Astrocyte of the hippocampus (primary cell): ENCODE measurements at regions not wholly inside any gene's neighbourhood (a gene's known extent, or its start where the extent isn't known, plus 50 kb on each side); places are given as distances from the start of the nearest gene placed in this dataset.
"Not testable (repeated sequence)": the region's sequence is repeated elsewhere in the genome, so short reads cannot be mapped to it uniquely, and the experiment has no call there.

Experiments
- DNase-seq: peaks from one replicate; pipeline ENCODE4 v3.0.0; 2011; ENCODE audit warnings: low read depth, low spot score

DNA sequence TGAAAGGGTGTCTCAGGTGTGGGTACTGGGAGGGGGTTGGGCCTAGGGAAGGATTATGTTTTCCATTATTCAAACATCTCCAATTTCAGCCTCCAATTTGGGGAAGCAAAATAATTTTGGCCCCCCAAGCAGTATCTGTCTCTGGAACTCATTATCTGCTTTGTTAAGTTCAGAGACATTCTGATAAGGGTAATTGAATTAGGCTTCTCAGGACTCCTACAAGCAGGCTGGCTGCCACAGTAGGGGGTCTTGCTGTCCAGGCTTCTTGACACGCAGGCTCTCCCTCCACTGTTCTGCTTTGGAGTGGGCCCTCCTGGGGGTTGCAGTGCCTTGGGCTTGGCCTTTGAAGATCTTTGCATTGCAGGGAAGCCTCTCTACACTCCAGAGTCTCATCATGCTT, 108.1 kb upstream of the SIX2 start:
- DNase-seq, result no peak

DNA sequence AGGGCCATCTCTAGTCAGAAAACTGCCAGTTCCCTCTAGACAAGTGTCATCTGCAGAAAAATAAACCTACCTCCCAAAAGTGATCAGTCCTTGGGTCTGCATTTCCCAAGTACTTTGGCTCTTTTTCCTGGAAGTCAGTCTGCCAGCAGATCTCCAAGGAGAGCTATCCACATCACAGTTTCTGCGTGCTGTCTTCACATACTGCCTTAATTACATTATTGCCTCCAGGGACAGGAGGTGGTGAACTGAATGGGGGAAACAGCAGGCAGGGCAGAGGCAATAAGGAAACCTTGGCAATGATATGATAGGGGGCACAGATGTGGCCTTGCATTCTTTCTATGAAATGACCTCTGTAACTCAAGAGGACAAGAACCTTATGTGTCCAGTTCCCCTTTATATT, 105.9 kb upstream of the SIX2 start:
- no peak for DNase-seq

DNA sequence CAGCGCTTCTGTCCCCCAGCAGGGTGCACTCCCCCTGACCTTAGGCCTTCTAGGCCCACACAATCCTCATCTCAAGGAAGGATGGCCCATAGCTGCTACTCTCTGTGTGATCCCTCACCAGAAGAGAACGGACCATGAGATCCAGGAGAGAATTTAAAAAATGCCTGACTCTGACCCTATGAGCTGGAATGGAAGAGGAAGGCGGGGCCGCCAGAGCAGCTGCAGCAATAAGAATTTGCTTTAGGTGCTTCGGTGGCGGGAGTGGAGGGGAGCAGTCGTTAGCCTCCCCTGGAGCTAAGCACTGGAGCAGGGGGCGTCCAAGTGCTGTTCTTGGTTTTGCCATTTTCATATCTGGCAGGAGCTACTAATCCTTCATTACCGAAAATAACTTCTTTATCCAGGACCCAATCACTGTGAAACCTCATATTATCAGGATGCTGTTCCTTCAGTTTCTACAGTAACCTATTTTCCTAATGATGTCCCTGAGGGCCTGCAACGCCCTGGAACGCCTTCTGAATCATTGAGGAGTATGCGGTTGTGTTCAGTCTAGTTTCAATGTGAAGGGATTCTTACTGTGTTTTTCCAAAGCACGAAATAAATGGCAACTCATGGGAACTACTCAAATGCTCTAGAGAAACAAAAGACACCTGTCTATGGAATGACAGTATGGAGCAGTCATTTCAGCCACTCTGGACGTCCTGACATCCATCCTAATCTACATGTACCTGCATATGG, 105.1 kb upstream of the SIX2 start:
- DNase-seq, result no peak

- no peak for DNase-seq
These were observed 103.5 kb upstream of the SIX2 start for GRCh38 chr2:45112750-45113149.

DNA sequence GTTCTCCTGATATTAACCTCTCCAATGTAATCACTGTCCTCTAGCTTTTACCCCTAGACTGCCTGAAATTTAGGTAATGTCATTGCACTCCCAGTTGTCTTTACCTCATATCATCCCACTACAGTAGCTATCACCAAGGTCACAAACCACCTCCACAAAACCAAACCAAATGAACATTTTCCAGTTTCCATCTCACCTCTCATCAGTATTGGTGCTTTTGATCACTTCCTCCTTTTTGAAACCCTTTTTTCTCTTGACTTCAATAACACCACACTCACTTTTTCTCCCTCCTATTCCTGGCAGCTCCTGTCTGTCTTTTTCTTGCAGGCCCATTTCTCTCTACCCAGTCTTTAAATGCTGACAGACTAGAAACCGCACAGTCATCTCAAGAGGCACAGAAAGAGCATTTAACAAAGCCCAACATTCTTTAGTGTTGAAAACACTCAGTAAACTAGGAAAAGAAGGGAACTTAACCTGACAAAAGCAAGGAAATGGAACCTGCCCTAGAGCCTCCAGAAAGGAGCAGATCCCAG, 95.9 kb upstream of the SIX2 start:
- peak; percentile 34 for DNase-seq

DNA sequence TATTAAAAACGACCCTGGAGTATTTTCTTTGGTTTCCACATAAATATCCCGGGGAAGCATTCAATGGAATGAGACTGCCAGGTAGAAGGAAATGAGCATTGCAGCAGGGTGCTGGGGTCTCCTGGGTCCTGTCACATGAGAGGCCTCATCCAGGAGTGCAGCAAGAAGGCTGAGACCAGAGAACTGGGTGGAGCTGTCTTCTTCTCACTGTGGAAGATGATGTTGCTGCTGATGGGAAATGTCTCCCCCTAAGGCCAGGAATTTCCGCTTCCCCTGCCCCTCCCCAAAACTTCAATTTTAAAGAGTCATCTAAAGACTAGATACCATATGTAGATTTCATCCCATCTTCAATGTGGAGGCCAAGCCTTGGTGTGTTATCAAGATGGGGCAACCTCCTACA, 95.2 kb upstream of the SIX2 start:
- DNase-seq, result no peak

DNA sequence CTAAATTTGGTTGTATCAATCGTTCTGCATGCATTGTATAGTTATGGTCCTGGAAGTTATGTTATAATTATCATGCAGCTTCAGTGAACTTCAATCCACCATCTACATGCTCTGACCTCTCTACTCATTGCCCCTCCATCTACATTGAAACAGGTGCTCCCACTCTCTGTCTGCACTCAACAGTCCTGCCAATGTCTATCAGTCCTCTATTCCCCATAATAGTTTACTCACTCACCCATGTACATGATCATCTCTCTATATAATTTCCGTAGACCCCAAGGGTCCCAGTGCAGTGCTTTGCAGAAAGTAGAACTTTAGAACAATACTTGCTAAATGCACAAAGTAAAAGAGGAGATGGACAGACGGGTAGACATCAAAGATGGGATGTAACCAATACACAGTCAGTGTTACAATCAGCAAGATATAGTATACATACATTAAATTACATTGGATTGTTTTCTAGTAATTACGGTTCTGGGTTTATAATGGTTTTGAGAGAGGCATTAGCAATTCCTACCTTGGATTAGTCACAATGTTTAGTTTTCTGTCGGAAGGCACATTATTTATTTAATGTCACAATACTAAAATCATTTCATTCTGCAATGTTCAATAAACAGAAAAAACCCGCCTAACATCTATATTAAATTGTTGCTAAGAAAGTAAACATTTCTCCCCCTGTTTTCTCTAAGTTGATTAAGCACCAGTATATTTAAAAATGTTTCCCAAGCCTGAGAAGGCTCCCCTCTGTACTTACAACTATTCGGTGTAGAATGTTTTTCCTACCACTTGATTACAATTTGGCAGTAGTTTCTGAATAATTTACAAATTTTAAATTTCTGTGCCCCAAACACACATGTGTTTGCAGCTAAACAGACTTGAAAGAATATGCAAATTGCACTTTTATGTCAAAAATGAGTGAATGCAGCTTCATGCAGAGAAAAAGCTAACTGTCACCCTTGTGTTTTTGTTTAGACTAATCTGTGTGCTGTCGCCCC, 94.4 kb upstream of the SIX2 start:
- no peak for DNase-seq

DNA sequence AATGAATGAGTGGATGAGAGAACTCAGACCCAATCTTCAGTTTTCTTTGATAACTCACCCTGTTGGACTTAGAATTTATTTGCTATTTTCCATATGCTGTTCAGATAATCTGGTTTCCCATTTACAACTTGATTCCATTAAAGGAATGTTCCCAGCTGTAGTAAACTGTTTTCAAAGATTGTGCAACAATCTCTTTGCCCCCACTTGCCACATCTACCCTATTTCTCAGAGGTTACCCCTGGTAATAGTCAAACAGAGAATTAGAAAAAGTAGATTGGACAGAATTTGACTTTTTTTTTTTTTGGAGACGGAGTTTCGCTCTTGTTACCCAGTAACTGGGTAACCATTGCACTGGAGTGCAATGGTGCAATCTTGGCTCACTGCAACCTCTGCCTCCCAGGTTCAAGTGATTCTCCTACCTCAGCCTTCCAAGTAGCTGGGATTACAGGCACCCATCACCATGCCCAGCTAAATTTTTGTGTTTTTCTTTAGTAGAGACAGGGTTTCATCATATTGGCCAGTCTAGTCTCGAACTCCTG, 93.4 kb upstream of the SIX2 start:
- no peak for DNase-seq

GRCh38 chr2:45102141-45102540, 92.9 kb upstream of the SIX2 start:
- no peak for DNase-seq

- no peak for DNase-seq
These were observed 87.7 kb upstream of the SIX2 start for GRCh38 chr2:45096996-45097395.

GRCh38 chr2:45096038-45096437, 86.8 kb upstream of the SIX2 start:
- DNase-seq, result not testable (repeated sequence)

- DNase-seq, result no peak
These were observed 84.4 kb upstream of the SIX2 start for GRCh38 chr2:45093663-45094062.

GRCh38 chr2:45093181-45093580, 83.9 kb upstream of the SIX2 start:
- no peak for DNase-seq

GRCh38 chr2:45089554-45090261, 80.5 kb upstream of the SIX2 start:
- no peak for DNase-seq

GRCh38 chr2:45085487-45085886, 76.2 kb upstream of the SIX2 start:
- no peak for DNase-seq

GRCh38 chr2:45084361-45085020, 75.2 kb upstream of the SIX2 start:
- no peak for DNase-seq

DNA sequence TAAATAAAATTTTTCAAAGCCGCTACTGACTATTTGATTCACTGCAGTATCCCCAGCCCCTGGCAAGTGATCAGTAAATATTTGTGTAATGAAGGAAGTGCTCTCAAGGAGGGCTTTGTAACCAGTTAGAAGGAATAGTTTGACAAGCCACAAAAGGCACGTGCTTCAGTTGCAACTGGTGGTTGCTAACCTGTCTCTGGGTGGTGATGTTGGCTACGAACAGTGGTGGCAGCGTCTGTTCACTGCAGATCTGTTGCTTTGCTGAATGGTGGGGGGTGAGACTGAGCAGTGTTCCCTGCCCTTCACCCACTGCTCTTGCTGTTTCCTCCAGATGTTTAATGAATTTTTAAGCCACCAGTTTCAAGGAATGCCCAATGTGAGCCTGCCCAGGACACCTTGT, 73.9 kb upstream of the SIX2 start:
- DNase-seq, result peak; percentile 8

DNA sequence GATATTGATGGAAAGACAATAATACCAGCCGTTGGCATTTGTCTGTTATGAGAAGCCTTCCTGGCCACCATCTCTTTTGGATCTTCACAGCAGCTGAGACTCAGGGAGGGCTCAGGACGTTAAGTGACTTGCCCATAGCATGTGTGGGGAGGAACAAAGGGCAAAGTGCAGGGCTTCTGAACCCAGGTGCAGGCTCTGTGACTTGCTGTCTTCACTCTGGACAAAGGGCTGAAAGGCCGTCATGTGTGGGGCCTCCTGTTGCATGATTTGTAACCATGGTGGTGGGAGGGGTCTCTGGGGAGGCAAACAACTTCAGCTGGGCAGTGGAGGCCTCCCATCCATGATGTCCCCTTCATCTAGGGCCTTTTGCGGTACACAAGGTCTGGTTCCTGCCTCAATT, 65.5 kb upstream of the SIX2 start:
- DNase-seq, result no peak

DNA sequence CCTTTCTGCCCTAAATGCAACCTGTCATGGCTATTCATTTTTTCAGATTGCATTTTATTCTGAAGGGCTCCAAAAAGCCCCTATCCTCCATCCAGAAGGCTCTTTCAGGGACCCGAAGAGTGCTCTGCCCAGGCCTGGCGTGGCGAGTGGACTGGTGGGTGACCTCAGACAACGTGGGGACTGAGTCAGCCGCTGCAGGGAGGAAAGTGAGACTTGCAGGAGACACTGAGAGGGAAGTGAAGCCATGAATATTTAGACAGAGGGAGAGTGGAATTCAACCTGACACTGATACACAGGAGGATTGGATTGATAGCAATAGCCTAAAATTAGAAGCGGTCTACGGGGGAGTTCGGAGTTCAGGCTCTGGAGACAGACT, 63.6 kb upstream of the SIX2 start:
- no peak for DNase-seq

GRCh38 chr2:45072064-45072861, 63.0 kb upstream of the SIX2 start:
- no peak for DNase-seq
